ENCODE measurements at regions not wholly inside any gene's neighbourhood (a gene's known extent, or its start where the extent isn't known, plus 50 kb on each side); places are given as distances from the start of the nearest gene placed in this dataset.
"Not testable (repeated sequence)": the region's sequence is repeated elsewhere in the genome, so short reads cannot be mapped to it uniquely, and the experiment has no call there.

GRCh38 chr3:8070011-8070410, 431.6 kb upstream of the LMCD1 start:
- Mint-ChIP-seq H3K27me3 (no peaks in the 10 kb centered on the region), H3K36me3 (ENCODE audit: low read depth) (no peaks in the 10 kb centered on the region), H3K4me3 (no peak overlapping the region), H3K4me1 (no peaks in the 10 kb centered on the region), H3K27ac (no peak overlapping the region), H3K9me3 (peaks cover 2% of the 10 kb centered on the region)
- POLR2A ChIA-PET: no interaction called here
- CTCF ChIA-PET: no interaction called here
- DNase-seq: no peak

DNA sequence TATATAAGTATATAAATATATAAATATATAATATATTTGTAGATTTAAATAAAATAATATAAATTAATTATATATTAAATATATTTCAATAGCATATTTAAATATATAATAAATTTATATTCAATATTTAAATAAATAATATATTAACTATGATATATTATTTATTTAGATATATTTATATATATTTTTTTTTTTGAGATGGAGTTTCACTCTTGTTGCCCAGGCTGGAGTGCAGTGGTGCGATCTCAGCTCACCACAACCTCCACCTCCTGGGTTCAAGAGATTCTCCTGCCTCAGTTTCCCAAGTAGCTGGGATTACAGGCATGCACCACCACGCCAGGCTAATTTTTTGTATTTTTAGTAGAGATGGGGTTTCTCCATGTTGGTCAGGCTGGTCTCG, 426.9 kb upstream of the LMCD1 start:
- H3K4me3 Mint-ChIP-seq; H3K9me3 Mint-ChIP-seq; H3K27ac Mint-ChIP-seq; POLR2A ChIA-PET; CTCF ChIA-PET; H3K27me3 Mint-ChIP-seq; DNase-seq; H3K4me1 Mint-ChIP-seq; H3K36me3 Mint-ChIP-seq (ENCODE audit: low read depth): not testable (repeated sequence)

DNA sequence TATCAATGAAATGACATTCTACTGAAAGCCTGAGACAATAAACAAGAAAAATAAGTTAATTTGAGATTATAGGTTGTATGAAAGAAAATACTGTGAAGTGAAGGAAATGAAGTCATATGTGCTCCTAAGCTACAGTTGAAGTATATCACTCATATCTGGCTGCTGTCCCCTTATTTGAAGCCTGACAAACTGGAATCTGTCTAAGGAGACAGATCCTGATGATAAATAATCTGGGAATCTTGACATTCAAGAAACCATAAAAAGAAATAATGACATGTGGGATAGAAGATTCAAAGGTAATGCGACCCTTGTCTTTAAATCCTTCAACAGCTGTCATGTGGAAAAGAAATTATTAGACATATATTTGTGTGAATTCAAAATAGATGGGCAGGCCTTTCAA, 424.5 kb upstream of the LMCD1 start:
- H3K9me3 Mint-ChIP-seq: no peaks in the 10 kb centered on the region
- H3K4me1 Mint-ChIP-seq: no peaks in the 10 kb centered on the region
- no peaks in the 10 kb centered on the region for H3K27me3 Mint-ChIP-seq
- no peaks in the 10 kb centered on the region for H3K36me3 Mint-ChIP-seq (ENCODE audit: low read depth)
- ChIA-PET CTCF (no interaction called here), POLR2A (no interaction called here)
- DNase-seq: no peak
- H3K27ac Mint-ChIP-seq: no peak overlapping the region
- H3K4me3 Mint-ChIP-seq: no peak overlapping the region

- H3K27ac Mint-ChIP-seq: no peak overlapping the region
- ChIA-PET POLR2A (no interaction called here), CTCF (no interaction called here)
- DNase-seq: no peak
- H3K36me3 Mint-ChIP-seq (ENCODE audit: low read depth): no peaks in the 10 kb centered on the region
- H3K4me1 Mint-ChIP-seq: no peaks in the 10 kb centered on the region
- no peak overlapping the region for H3K4me3 Mint-ChIP-seq
- no peaks in the 10 kb centered on the region for H3K9me3 Mint-ChIP-seq
- H3K27me3 Mint-ChIP-seq: no peaks in the 10 kb centered on the region
Measured at GRCh38 chr3:8080464-8080863, 421.2 kb upstream of the LMCD1 start.

GRCh38 chr3:8085498-8085897, 416.1 kb upstream of the LMCD1 start:
- Mint-ChIP-seq H3K4me1 (no peaks in the 10 kb centered on the region), H3K36me3 (ENCODE audit: low read depth) (no peaks in the 10 kb centered on the region), H3K9me3 (no peaks in the 10 kb centered on the region), H3K27me3 (no peaks in the 10 kb centered on the region), H3K4me3 (no peak overlapping the region), H3K27ac (no peak overlapping the region)
- POLR2A ChIA-PET: no interaction called here
- no peak for DNase-seq
- CTCF ChIA-PET: no interaction called here

- H3K27ac Mint-ChIP-seq: no peak overlapping the region
- no peaks in the 10 kb centered on the region for H3K36me3 Mint-ChIP-seq (ENCODE audit: low read depth)
- no peak for DNase-seq
- ChIA-PET CTCF (no interaction called here), POLR2A (no interaction called here)
- H3K4me3 Mint-ChIP-seq: no peak overlapping the region
- H3K27me3 Mint-ChIP-seq: no peaks in the 10 kb centered on the region
- no peaks in the 10 kb centered on the region for H3K9me3 Mint-ChIP-seq
- H3K4me1 Mint-ChIP-seq: no peaks in the 10 kb centered on the region
Measured at GRCh38 chr3:8087951-8088350, 413.7 kb upstream of the LMCD1 start.

DNA sequence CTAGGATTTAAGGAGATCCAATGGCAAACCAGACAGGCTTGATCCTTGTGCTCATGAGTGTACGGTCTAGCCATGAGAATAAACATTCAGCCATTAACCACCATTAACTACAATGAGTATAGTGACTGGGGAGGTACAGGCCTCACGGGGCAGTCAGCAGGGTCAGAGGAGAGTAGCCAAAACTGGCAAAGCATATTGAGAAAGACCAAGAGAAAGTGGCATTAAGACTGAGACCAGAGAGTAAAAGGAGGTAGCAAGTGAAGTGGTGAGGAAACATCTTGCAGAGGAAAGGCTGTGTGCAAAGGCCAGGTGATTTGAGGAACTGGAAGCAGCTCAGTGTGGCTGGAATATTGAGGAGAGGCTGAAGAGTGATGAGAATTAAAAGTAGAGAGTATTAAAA, 407.2 kb upstream of the LMCD1 start:
- Mint-ChIP-seq H3K27ac (no peak overlapping the region), H3K4me1 (no peaks in the 10 kb centered on the region), H3K9me3 (no peaks in the 10 kb centered on the region), H3K27me3 (no peaks in the 10 kb centered on the region), H3K4me3 (no peak overlapping the region), H3K36me3 (ENCODE audit: low read depth) (no peaks in the 10 kb centered on the region)
- ChIA-PET CTCF (interaction anchor here (0.9 kb wide), 1 partner anchor 8 kb away, joined by 4 read pairs; no protein-coding TSS in a partner anchor), POLR2A (no interaction called here)
- no peak for DNase-seq

DNA sequence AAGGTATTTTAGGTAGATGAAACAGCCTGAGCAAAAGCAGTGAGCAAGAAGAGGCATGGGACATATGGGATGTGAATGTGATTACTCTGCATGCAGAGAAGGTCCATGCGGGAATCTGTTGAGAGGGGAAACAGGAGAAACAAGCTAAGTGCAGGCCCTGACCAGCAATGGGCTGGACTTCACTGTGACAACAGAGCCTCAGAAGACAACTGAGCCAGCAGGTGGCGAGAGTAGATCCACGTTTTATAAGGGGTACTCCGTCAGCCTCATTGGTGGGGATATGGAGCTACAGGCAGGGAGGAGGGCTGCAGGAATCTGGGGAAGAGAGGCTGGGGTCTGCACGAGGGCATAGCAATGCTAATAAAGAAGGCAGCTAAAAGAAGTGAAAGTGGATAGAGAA, 405.9 kb upstream of the LMCD1 start:
- no peaks in the 10 kb centered on the region for H3K4me1 Mint-ChIP-seq
- H3K9me3 Mint-ChIP-seq: no peaks in the 10 kb centered on the region
- no peaks in the 10 kb centered on the region for H3K27me3 Mint-ChIP-seq
- H3K27ac Mint-ChIP-seq: no peak overlapping the region
- CTCF ChIA-PET: interaction anchor here (1.4 kb wide), 1 partner anchor 9 kb away, joined by 3 read pairs; no protein-coding TSS in a partner anchor
- POLR2A ChIA-PET: no interaction called here
- no peak overlapping the region for H3K4me3 Mint-ChIP-seq
- no peak for DNase-seq
- H3K36me3 Mint-ChIP-seq (ENCODE audit: low read depth): no peaks in the 10 kb centered on the region

DNA sequence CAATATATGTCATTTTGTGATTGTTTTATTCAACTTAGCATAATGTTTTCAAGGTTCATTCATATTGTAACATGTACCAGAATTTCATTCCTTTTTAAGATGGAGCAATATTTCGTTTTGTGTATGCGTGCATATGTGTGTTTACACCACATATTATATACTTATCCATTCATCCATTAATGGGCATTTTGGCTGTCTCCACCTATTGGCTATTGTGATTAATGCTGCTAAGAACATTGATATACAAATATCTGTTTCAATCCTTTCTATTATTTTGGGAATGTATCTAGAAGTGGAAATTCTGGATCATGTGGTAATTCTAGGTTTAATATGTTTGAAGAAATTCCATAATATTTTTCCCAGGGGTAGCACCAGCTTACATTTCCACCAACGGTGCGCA, 403.9 kb upstream of the LMCD1 start:
- Mint-ChIP-seq H3K36me3 (ENCODE audit: low read depth) (no peaks in the 10 kb centered on the region), H3K4me1 (no peaks in the 10 kb centered on the region), H3K27me3 (no peaks in the 10 kb centered on the region), H3K9me3 (no peaks in the 10 kb centered on the region), H3K4me3 (no peak overlapping the region), H3K27ac (no peak overlapping the region)
- ChIA-PET POLR2A (no interaction called here), CTCF (no interaction called here)
- no peak for DNase-seq

DNA sequence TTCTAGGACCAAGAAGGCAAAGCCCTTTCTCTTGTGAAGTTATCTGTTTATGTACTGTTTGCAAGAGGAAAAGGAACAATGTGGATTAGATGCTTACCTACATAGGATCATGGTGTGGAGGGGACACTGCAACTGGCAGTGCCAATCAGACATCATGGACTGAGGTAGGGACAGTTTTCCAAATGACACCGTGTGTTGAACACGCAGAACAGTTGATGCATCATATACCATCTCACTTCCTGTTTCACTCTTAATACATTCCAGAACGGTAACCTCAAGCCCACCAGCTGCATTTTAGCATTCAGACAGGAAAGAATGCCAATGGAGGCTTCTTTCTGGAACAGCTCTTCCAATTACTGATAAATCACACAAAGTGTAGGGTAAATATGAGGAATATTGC, 397.7 kb upstream of the LMCD1 start:
- Mint-ChIP-seq H3K4me1 (no peaks in the 10 kb centered on the region), H3K9me3 (no peaks in the 10 kb centered on the region), H3K4me3 (no peak overlapping the region), H3K27ac (no peak overlapping the region), H3K27me3 (no peaks in the 10 kb centered on the region), H3K36me3 (ENCODE audit: low read depth) (no peaks in the 10 kb centered on the region)
- POLR2A ChIA-PET: no interaction called here
- CTCF ChIA-PET: no interaction called here
- DNase-seq: no peak

- no peak overlapping the region for H3K27ac Mint-ChIP-seq
- H3K9me3 Mint-ChIP-seq: no peaks in the 10 kb centered on the region
- H3K27me3 Mint-ChIP-seq: no peaks in the 10 kb centered on the region
- POLR2A ChIA-PET: no interaction called here
- H3K4me1 Mint-ChIP-seq: peaks cover 3% of the 10 kb centered on the region
- no peak for DNase-seq
- CTCF ChIA-PET: no interaction called here
- H3K36me3 Mint-ChIP-seq (ENCODE audit: low read depth): no peaks in the 10 kb centered on the region
- no peak overlapping the region for H3K4me3 Mint-ChIP-seq
Measured at GRCh38 chr3:8106921-8107320, 394.7 kb upstream of the LMCD1 start.

- CTCF ChIA-PET: no interaction called here
- no peak overlapping the region for H3K27ac Mint-ChIP-seq
- DNase-seq: peak; percentile 69
- POLR2A ChIA-PET: no interaction called here
- H3K4me1 Mint-ChIP-seq: peaks cover 3% of the 10 kb centered on the region
- H3K9me3 Mint-ChIP-seq: no peaks in the 10 kb centered on the region
- no peaks in the 10 kb centered on the region for H3K27me3 Mint-ChIP-seq
- no peak overlapping the region for H3K4me3 Mint-ChIP-seq
- no peaks in the 10 kb centered on the region for H3K36me3 Mint-ChIP-seq (ENCODE audit: low read depth)
Measured at GRCh38 chr3:8110966-8111798, 390.4 kb upstream of the LMCD1 start.

DNA sequence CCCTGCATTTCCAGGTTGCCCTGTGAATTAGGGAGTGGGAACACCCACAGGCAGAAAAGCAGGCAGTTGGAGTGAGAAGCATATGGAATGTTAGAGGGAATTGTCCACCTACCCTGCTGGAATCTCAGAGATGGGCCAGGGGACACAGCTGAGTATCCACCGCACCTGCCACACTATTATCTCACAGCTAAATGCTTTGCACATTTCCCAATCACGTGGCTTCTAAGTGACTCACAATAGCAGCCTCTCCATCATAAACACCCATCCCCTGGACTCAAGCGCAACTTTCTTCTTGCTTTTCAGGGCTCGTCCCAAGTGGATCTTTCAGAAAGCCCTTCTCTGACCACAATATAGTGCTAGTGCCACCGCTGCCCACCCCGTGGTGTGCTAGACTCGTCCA, 389.0 kb upstream of the LMCD1 start:
- no peaks in the 10 kb centered on the region for H3K9me3 Mint-ChIP-seq
- ChIA-PET POLR2A (no interaction called here), CTCF (no interaction called here)
- no peak overlapping the region for H3K4me3 Mint-ChIP-seq
- DNase-seq: no peak
- peaks cover 3% of the 10 kb centered on the region for H3K4me1 Mint-ChIP-seq
- no peaks in the 10 kb centered on the region for H3K36me3 Mint-ChIP-seq (ENCODE audit: low read depth)
- H3K27ac Mint-ChIP-seq: no peak overlapping the region
- H3K27me3 Mint-ChIP-seq: no peaks in the 10 kb centered on the region

- DNase-seq: no peak
- Mint-ChIP-seq H3K4me3 (no peak overlapping the region), H3K36me3 (ENCODE audit: low read depth) (no peaks in the 10 kb centered on the region), H3K9me3 (no peaks in the 10 kb centered on the region), H3K4me1 (peaks cover 3% of the 10 kb centered on the region), H3K27me3 (no peaks in the 10 kb centered on the region), H3K27ac (no peak overlapping the region)
- ChIA-PET POLR2A (no interaction called here), CTCF (no interaction called here)
Measured at GRCh38 chr3:8113626-8114025, 388.0 kb upstream of the LMCD1 start.
